NCI-H2196 (cell line): ENCODE measurements at regions not wholly inside any gene's neighbourhood (a gene's known extent, or its start where the extent isn't known, plus 50 kb on each side); places are given as distances from the start of the nearest gene placed in this dataset.

Experiments used
- DNase-seq: peaks from one replicate; lab custom pipeline; 2025; ENCODE audit not compliant: unreplicated experiment; lab: John Stamatoyannopoulos, UW

DNA sequence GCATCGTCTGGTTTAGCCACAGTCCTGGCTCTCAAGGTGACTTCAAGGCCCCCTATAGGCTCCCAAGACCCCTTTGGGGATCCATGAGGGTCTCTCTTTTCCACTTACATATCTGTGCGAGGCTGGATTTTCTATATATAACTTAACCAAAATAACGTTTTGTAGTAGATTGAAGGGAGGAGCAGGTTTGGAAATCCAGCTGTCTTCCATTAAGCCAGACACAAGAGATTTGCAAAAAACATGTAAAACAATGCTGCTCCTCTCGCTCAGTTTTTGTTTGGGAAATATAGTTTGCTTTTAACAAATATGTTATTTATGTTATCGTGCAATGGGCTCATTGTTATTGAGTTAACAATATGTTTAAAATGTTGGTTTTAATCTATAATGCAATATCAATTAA is 811.2 kb downstream of the TYW1 start:
- no peak for DNase-seq

- no peak for DNase-seq
These were observed 813.0 kb downstream of the TYW1 start for GRCh38 chr7:67809586-67809985.

DNA sequence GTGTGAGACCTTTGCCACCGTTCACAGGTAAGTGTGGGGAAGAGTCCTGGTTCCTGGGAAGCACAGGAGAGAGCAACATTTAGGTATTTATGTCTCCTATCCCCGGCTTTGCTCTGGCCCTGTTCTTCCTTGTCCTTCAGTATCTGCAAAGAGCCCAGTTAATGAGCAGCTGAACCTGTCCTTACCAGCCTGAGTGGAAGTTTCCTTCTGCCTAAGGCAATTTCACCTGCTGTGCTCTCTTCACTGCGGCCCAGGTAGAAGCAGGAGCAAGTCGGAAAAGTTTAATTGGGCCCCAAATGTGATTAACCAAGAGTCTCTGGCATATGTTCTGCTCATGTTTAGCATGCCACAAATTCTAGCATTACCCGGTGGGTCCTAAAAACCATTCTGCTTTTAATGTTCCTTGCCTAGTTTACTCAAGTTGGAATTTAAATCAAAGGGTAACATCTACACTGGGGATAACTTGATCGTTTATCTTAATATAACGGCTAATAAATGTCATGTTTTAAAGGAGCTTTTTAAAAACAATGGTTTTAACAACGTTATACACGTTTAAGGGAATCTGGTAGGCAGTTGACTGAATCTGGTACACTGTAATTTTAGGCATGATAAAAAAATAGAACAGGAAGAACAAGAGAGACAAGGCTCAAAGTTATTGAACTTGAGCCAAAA is 817.1 kb downstream of the TYW1 start:
- no peak for DNase-seq

GRCh38 chr7:67817481-67817880 is 820.8 kb downstream of the TYW1 start:
- DNase-seq: no peak

DNA sequence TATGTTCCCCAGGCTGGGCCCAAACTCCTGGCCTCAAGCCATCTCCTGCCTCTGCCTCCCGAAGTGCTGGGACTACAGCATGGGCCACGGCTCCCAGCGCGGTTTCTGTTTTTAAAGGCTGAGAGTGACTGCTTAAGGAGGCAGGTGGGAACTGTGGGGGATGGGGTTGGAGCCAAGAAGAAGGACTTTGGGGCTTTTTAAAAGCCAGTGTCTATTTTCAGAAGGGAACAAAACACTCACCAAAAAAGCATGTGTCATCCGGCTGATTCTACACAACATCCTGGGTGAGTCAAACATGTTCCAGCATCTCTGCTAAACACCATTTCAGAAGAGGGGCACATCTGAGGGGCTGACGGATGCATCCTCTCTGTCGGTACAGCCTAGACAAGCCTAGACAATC is 824.5 kb downstream of the TYW1 start:
- DNase-seq: no peak

DNA sequence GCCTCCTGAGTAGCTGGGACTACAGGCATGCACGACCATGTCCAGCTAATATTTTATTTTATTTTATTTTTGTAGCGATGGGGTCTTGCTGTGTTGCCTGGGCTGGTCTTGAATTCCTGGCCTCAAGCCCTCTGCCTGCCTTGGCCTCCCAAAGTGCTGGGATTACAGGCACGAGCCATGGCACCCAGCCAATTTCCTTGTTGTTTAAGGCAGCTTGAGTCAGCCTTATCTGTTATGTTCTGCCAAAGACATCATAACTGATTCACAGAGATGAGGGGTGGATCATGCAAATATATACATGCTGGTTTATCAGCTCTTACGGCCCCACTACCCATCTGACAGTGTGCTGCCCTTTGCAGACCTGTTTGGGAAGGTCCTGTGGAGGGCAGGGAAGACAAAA is 826.7 kb downstream of the TYW1 start:
- DNase-seq: peak; percentile 48

DNA sequence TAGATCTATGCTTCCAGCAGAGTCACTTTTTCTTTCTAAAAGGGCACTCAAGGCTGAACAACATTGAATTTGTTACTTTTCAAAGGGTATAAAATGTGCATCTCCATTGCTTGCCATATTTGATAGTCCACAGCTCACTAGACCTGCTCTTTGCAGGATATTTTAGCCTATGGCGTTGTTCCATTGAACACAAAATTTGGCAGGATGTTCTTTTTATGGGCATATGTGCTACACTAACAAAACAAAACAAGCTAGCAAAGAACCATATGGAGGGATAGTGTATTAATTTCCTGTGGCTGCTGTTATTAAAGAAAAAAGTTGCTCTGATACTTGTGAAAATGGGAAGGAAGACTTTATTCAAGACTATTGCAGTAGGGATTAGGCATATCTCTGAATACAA is 828.7 kb downstream of the TYW1 start:
- no peak for DNase-seq

GRCh38 chr7:67841896-67842295 is 845.3 kb downstream of the TYW1 start:
- DNase-seq: no peak

DNA sequence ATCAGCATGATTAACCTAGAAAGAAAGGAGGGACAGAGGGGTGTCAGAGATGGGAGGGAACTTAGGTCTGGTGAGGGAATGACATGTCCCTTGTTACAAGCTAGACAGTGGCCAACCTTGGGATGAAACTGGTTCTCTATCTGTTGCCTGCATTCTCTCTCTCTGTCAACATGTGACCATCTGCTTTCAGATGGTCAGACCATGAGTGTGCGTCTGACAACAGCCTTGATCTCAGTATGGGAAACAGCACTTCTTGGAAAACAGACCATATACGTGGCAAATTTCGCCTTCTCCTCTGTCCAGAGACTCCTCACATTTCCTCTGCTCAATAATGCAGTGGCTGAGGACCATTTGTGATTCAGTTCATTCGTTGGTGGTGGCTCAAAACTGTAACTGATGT is 845.9 kb downstream of the TYW1 start:
- no peak for DNase-seq

- no peak for DNase-seq
These were observed 846.5 kb downstream of the TYW1 start for GRCh38 chr7:67843001-67843565.

- no peak for DNase-seq
These were observed 847.0 kb downstream of the TYW1 start for GRCh38 chr7:67843615-67844014.

DNA sequence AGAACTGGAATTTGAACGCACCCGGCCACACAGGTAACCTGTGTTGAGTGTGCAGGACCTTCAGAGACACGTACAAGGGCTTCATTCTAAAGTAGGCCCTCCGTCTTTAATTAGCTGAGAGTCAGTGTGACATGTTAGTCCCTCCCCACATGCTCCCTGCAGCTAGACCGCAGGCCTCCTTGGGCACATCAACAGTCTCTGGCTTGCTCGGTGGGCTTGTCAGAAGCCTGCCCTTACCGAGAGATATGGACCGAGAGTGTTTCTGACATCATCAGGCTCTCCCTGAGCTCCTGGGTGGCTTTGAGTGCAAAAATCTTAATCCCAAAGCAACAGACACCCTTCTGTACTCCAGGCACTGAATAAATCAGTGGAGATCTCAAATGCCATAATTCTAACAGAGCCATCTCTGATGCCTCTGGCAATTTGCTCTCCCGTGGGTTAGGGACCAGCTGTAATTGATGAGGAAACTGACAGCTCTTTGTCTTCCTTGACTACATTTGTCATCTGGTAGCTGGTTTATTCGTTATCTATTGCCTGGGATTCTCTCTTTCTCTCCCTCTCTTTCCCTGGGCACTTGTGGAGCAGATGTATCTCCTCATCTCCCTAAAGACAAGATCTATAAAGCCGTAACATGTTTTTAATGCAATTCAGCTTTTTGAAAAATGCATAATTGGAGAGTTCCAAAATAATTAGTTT is 850.6 kb downstream of the TYW1 start:
- DNase-seq: no peak

DNA sequence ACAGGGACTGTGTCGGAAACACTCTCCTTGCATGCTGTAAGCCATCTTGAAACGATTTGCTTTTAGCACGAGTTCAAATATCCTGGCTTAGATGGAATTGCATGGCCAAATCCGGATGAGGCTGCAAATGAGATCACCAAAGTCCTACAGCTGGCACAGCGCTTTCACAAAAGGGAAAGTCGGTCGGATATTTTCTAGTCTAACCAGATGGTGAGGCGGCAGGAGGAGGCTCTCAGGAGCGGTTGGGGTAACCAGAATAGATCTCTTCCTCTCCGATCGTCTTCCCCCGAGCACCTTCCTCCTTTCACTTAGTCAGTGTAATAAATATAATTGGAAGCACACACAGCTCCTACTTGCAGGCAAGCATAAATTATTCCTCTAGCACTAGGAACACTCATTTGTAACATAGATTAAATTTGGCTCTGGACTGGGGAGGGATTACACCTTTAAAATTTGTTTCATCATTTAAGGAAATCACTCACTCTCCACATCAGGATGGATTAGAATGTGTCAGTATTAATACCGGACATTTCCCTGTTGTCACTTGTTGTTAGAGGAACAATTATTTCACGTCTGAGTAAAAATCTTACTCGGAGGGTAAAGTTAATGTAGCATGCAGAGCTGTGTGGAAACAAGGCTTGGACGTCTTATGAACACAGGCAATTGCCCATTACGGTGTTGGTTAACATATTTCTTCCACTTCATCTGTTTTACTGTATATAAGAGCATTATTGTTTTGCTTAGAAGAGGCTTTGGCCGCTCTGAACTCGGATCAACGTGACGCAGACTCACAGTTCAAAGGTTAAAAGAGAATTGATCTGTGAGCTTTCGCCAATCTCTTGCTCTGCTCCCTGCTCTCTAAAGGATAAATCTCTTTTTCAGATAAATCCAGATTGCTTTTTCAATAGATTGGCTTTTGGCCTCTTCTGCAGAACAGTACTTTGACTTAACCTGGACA is 857.9 kb downstream of the TYW1 start:
- no peak for DNase-seq

DNA sequence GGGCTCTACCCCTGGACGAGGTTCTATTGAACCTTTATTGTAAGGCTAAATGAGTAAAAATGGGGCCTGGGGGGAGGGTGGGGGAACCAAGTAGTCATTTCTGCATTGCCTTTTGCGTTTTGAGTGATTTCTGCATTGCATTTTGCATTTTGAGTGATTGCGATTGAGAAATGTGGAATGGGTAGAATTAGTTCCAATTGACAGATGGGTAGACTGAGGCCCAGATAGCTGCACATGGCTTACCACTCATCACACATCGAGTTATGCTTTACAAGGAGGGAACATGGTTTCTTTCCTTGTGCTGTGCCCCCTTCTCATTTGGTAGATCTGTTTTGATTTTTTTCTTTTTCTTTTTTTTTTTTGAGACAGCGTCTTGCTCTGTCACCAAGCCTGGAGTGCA is 858.7 kb downstream of the TYW1 start:
- DNase-seq: no peak

DNA sequence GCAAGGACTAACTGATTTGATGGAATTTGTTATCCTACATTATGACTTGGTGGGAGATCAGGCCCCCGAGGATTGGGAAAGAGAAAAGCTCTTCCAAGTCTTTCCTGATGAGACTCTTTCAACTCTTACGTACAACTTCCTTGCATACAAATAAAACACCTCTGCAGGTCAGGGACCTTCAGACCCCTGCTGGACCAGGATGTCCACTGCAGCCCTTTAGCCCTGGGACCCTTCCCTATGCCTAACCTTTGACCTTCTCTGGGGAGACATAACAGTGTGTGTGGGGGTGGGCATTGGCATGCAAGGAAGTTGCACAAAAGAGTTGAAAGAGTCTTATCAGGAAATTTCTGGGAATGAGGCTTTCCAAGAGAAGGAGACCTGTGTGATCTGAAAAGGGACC is 859.4 kb downstream of the TYW1 start:
- DNase-seq: no peak

DNA sequence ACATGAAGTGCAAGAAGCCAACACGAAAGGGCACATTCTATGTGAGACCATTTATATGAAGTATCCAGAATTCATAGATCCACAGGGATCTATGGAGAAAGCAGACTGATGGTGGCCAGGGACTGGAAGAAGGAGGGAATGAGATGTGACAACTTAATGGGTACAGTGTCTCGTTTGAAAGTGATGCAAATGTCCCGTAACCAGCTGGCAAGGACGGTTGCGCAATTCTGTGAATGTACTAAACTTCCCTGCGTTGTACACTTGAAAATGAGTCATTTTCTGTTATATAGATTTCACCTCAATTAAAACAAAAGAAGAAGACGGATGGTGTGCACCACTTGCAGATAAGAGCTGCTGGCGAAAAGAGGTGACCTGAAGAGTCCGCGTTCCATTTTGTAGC is 861.1 kb downstream of the TYW1 start:
- DNase-seq: no peak

DNA sequence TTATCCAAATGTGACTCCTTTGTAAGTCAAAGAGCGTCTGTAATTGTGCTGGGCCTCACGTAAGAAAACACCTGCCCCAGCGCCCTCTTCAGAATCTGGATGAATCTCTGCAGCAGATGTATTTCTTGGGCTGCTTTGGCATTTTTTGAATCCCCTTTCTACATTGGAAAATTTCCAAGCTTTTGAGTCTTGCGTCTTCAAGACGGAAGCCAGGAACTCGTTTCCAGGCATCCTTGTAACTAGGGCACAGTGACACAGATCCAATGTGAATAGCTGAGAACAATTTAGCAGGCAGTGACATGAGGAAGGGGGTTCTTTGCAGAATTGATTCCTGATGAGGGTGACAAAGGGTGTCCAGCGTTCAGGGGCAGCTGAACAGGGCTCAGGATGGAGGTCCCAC is 862.3 kb downstream of the TYW1 start:
- DNase-seq: no peak

GRCh38 chr7:67863911-67864310 is 867.3 kb downstream of the TYW1 start:
- DNase-seq: no peak

DNA sequence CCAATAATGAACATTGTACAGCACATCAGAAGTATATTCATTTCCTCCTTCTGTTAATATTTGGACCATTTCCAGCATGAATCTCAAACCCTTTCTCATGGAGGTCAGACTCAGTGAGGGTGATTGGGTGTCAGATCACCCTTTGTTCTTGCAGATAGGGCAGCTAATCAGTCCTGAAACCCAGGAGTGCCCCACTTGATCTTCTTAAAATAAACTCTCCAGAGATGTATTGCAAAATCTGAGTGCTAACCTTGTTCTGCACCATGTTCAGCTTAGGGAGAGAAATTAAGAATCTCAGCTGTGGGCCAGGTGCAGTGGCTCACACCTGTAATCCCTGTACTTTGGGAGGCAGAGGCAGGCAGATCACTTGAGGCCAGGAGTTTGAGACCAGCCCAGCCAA is 869.4 kb downstream of the TYW1 start:
- no peak for DNase-seq

DNA sequence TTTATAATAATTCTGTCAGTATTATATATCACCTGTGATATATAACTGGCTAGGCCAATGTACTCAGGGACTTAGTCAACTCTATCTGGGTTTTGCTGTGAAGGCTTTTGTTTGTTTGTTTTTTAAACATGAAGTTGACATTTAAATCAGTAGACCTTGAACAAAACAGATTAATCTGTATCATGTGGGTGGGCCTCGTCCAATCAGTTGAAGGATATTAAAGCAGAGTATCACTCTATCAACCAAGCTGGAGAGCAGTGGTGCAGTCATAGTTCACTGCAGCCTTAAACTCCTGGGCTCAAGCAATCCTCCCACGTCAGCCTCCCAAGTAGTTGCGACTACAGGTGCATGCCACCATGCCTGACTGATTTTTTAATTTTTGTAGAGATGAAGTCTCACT is 870.2 kb downstream of the TYW1 start:
- no peak for DNase-seq

DNA sequence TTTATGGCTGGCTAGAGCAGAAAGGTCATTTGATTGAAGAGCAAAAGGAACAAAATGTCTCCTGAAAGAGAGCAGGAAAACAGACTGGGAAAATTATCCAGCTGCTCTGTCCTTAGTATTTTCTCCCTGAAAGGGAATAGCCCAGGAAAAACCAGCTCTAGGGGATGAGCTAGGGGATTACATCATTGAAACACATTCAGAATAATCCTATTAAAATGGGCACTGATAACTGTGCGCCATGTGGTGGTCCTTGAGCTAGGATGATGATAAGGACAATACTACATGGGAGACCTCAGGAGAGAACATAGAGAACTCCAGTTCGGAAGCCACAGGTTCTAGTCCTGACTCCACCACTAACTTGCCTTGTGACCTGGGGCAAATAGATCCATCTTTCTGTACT is 873.8 kb downstream of the TYW1 start:
- DNase-seq: no peak

DNA sequence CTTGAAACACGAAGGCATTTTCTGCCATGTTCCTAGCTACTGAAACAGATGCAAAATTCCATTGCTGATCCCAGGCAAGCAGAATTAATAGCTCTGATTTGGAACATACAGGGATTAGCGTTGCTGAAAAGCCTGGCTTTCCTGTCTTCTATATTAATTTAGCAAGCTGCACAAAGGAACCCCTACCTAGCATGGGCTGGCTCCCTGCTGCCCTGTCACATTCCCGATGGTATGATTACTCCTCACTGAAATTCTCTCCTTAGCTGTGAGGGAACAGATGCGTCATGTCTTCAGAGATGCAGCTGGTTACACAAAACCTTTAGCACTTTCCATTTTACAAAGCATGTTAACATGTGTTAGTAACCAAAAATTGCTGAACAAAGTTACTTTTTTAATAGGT is 878.9 kb downstream of the TYW1 start:
- DNase-seq: no peak
